Esophagus (tissue), 2 donors: ENCODE measurements at regions not wholly inside any gene's neighbourhood (a gene's known extent, or its start where the extent isn't known, plus 50 kb on each side); places are given as distances from the start of the nearest gene placed in this dataset.
"Not testable (repeated sequence)": the region's sequence is repeated elsewhere in the genome, so short reads cannot be mapped to it uniquely, and the experiment has no call there.

Source experiments
- H3K27ac ChIP-seq, 2 donors: one replicate each; pipeline ENCODE4 v1.5.1; 2013; ENCODE audit warnings: low read depth in 2 of 2, mild to moderate bottlenecking in 2 of 2, inconsistent platforms in 1 of 2, low read length in 1 of 2, moderate library complexity in 1 of 2
- H3K27me3 ChIP-seq, 2 donors: one replicate each; pipeline ENCODE4 v1.6.1; 2013; ENCODE audit warnings: low read length in 2 of 2, control low read depth in 1 of 2, mild to moderate bottlenecking in 1 of 2; ENCODE audit not compliant: insufficient read depth in 2 of 2, control insufficient read depth in 1 of 2
- H3K36me3 ChIP-seq, 2 donors: one replicate each; pipeline ENCODE4 v1.6.1; 2013; ENCODE audit warnings: low read length in 1 of 2; ENCODE audit not compliant: control insufficient read depth in 2 of 2, insufficient read depth in 2 of 2
- H3K4me1 ChIP-seq, 2 donors: one replicate each; pipeline ENCODE4 v1.6.1; 2013; ENCODE audit warnings: low read length in 1 of 2; ENCODE audit not compliant: control insufficient read depth in 2 of 2, insufficient read depth in 2 of 2
- H3K4me3 ChIP-seq, 2 donors: one replicate each; pipeline ENCODE4 v1.5.1; 2013; ENCODE audit warnings: low read length in 2 of 2, mild to moderate bottlenecking in 2 of 2, low read depth in 1 of 2, moderate library complexity in 1 of 2
- H3K9me3 ChIP-seq, 2 donors: one replicate each; pipeline ENCODE4 v1.6.1; 2013; ENCODE audit warnings: mild to moderate bottlenecking in 2 of 2, low read depth in 1 of 2, low read length in 1 of 2, moderate library complexity in 1 of 2; ENCODE audit not compliant: control insufficient read depth in 2 of 2, insufficient read depth in 1 of 2
- WGBS, 2 donors: extraction: QIAGEN DNeasy Blood & Tissue Kit; methylation state at CpG; one replicate each; pipeline ENCODE4 v1.1.7; 2013; 5-methylcytosine and 5-hydroxymethylcytosine counted together
- donor health status: healthy with polysubstance abuse.
- donor health status: Bipolar disorder and iron deficiency.

GRCh38 chr2:31785876-31786275 lies 205.1 kb upstream of the SRD5A2 start:
- Histone ChIP-seq H3K36me3 (no peaks in the 10 kb centered on the region), H3K27ac (no peak overlapping the region), H3K4me3 (no peak overlapping the region), H3K27me3 (no peaks in the 10 kb centered on the region), H3K4me1 (no peaks in the 10 kb centered on the region), H3K9me3 (no peaks in the 10 kb centered on the region)
- WGBS, 2 donors = 70 to 72% methylated on average over 2 of the region's 2 CpGs

GRCh38 chr2:31784868-31785267 lies 204.1 kb upstream of the SRD5A2 start:
- H3K27me3 ChIP-seq = no peaks in the 10 kb centered on the region
- no peak overlapping the region for H3K4me3 ChIP-seq
- no peaks in the 10 kb centered on the region for H3K36me3 ChIP-seq
- H3K27ac ChIP-seq = no peak overlapping the region
- H3K4me1 ChIP-seq = no peaks in the 10 kb centered on the region
- no peaks in the 10 kb centered on the region for H3K9me3 ChIP-seq

GRCh38 chr2:31783446-31784091 lies 202.8 kb upstream of the SRD5A2 start:
- 66 to 73% methylated on average over 6 of the region's 6 CpGs for WGBS, 2 donors
- not testable (repeated sequence) for H3K36me3 ChIP-seq, H3K4me1 ChIP-seq, H3K4me3 ChIP-seq, H3K9me3 ChIP-seq, H3K27ac ChIP-seq, H3K27me3 ChIP-seq

- Histone ChIP-seq H3K27me3 (no peaks in the 10 kb centered on the region), H3K9me3 (no peaks in the 10 kb centered on the region), H3K27ac (no peak overlapping the region), H3K4me3 (no peak overlapping the region), H3K36me3 (no peaks in the 10 kb centered on the region), H3K4me1 (no peaks in the 10 kb centered on the region)
- 79 to 84% methylated on average over 10 of the region's 10 CpGs for WGBS, 2 donors
Observed at GRCh38 chr2:31778153-31778552, 197.4 kb upstream of the SRD5A2 start.

- Histone ChIP-seq H3K9me3 (no peaks in the 10 kb centered on the region), H3K27me3 (no peaks in the 10 kb centered on the region), H3K4me1 (no peaks in the 10 kb centered on the region), H3K27ac (no peak overlapping the region), H3K4me3 (no peak overlapping the region), H3K36me3 (no peaks in the 10 kb centered on the region)
- 83 to 85% methylated on average over 2 of the region's 2 CpGs for WGBS, 2 donors
Observed at GRCh38 chr2:31770741-31771140, 190.0 kb upstream of the SRD5A2 start.

- Histone ChIP-seq H3K4me1 (no peaks in the 10 kb centered on the region), H3K4me3 (no peak overlapping the region), H3K27ac (no peak overlapping the region), H3K27me3 (no peaks in the 10 kb centered on the region), H3K36me3 (no peaks in the 10 kb centered on the region), H3K9me3 (no peaks in the 10 kb centered on the region)
- WGBS, 2 donors = 47 to 51% methylated on average over 2 of the region's 2 CpGs
Observed at GRCh38 chr2:31765078-31765945, 184.6 kb upstream of the SRD5A2 start.

GRCh38 chr2:31764169-31764568 lies 183.4 kb upstream of the SRD5A2 start:
- Histone ChIP-seq H3K36me3 (no peaks in the 10 kb centered on the region), H3K27ac (no peak overlapping the region), H3K4me3 (no peak overlapping the region), H3K4me1 (no peaks in the 10 kb centered on the region), H3K9me3 (no peaks in the 10 kb centered on the region), H3K27me3 (no peaks in the 10 kb centered on the region)
- 75 to 81% methylated on average over 2 of the region's 2 CpGs for WGBS, 2 donors

- Histone ChIP-seq H3K4me3 (no peak overlapping the region), H3K36me3 (no peaks in the 10 kb centered on the region), H3K27ac (no peak overlapping the region), H3K4me1 (no peaks in the 10 kb centered on the region), H3K27me3 (no peaks in the 10 kb centered on the region), H3K9me3 (no peaks in the 10 kb centered on the region)
- 31 to 45% methylated on average over 2 of the region's 2 CpGs for WGBS, 2 donors
Observed at GRCh38 chr2:31762085-31762484, 181.3 kb upstream of the SRD5A2 start.

- not testable (repeated sequence) for H3K27me3 ChIP-seq, H3K27ac ChIP-seq, H3K36me3 ChIP-seq, H3K4me1 ChIP-seq, H3K4me3 ChIP-seq, H3K9me3 ChIP-seq
- WGBS, 2 donors = 86 to 88% methylated on average over 2 of the region's 2 CpGs
Observed at GRCh38 chr2:31757351-31757750, 176.6 kb upstream of the SRD5A2 start.

GRCh38 chr2:31748746-31749145 lies 168.0 kb upstream of the SRD5A2 start:
- H3K4me1 ChIP-seq, H3K9me3 ChIP-seq, H3K36me3 ChIP-seq, H3K27me3 ChIP-seq, H3K27ac ChIP-seq, H3K4me3 ChIP-seq: not testable (repeated sequence)
- WGBS, 2 donors = 87 to 91% methylated on average over 13 of the region's 13 CpGs
